B cell (primary cell): ENCODE measurements at regions not wholly inside any gene's neighbourhood (a gene's known extent, or its start where the extent isn't known, plus 50 kb on each side); places are given as distances from the start of the nearest gene placed in this dataset.

Source experiments
- ATAC-seq: fragments of 200-7000 bp; cut with Tn5 transposase; one replicate; pipeline ENCODE4 v1.10.0; 2021; ENCODE audit warnings: low read depth, mild to moderate bottlenecking, moderate number of reproducible peaks, moderate library complexity
- CTCF ChIA-PET: fragments of 350-600 bp; sonication (Branson Sonifier 250); formaldehyde crosslinking; loops from one replicate; lab custom pipeline; 2021; ENCODE audit warnings: antibody characterized with exemption, inconsistent platforms; lab: Charles Lee
- POLR2A ChIA-PET: fragments of 350-600 bp; sonication (Branson Sonifier 250); formaldehyde crosslinking; loops from one replicate; lab custom pipeline; 2021; ENCODE audit warnings: antibody characterized with exemption; lab: Charles Lee
- DNase-seq: peaks from one replicate; pipeline ENCODE4 v3.0.0; 2013
- H2AFZ ChIP-seq: 2 replicates; pipeline ENCODE4 v1.6.1; 2012; ENCODE audit warnings: mild to moderate bottlenecking, low read depth, low read length; ENCODE audit not compliant: insufficient read depth, poor library complexity, severe bottlenecking
- H3K27ac ChIP-seq, 2 donors: 1 replicate in 1 of 2; 2 replicates in 1 of 2; pipeline ENCODE4 v1.5.1; 2012 to 2013; ENCODE audit warnings: low read length in 2 of 2, mild to moderate bottlenecking in 2 of 2, moderate library complexity in 1 of 2
- H3K27me3 ChIP-seq, 4 experiments: fragments of 200-600 bp in 1 of 4; sonication (generic) in 1 of 4; replicated peaks in 1 of 4; 1 replicate in 2 of 4; 2 replicates in 2 of 4; pipeline versions ENCODE4 v1.6.1 to v1.7.0; 2013 to 2016; ENCODE audit warnings: low read length in 3 of 4, mild to moderate bottlenecking in 2 of 4, mixed read lengths in 1 of 4, moderate library complexity in 1 of 4; ENCODE audit not compliant: insufficient read depth in 4 of 4, control insufficient read depth in 3 of 4; ENCODE audit errors: control extremely low read depth in 1 of 4
- H3K36me3 ChIP-seq, 2 experiments: replicated peaks in 1 of 2; 1 replicate in 1 of 2; 2 replicates in 1 of 2; pipeline versions ENCODE4 v1.6.1 to v1.7.1; 2013; ENCODE audit warnings: low read length in 1 of 2; ENCODE audit not compliant: insufficient read depth in 2 of 2, control insufficient read depth in 1 of 2; ENCODE audit errors: control extremely low read depth in 1 of 2, extremely low read depth in 1 of 2
- H3K4me1 ChIP-seq, 2 donors: fragments of 200-600 bp in 1 of 2; sonication (generic) in 1 of 2; 1 replicate in 1 of 2; 2 replicates in 1 of 2; pipeline versions ENCODE4 v1.5.1 to v1.6.1; 2013 to 2017; ENCODE audit warnings: low read length in 2 of 2; ENCODE audit not compliant: control insufficient read depth in 2 of 2, insufficient read depth in 2 of 2
- H3K4me2 ChIP-seq: replicated peaks from 2 replicates; pipeline ENCODE3; 2012; ENCODE audit warnings: mild to moderate bottlenecking, low read depth, low read length; ENCODE audit not compliant: poor library complexity, severe bottlenecking
- H3K4me3 ChIP-seq, 5 experiments: fragments of 200-600 bp in 1 of 5; sonication (generic) in 1 of 5; 1 replicate in 3 of 5; 2 replicates in 2 of 5; pipeline versions ENCODE4 v1.5.1 to v1.7.0; 2011 to 2016; ENCODE audit warnings: low read length in 4 of 5, mild to moderate bottlenecking in 4 of 5, low read depth in 2 of 5, control low read depth in 1 of 5, moderate library complexity in 1 of 5; ENCODE audit not compliant: insufficient read depth in 1 of 5; ENCODE audit errors: control extremely low read depth in 1 of 5, extremely low read depth in 1 of 5
- H3K79me2 ChIP-seq: fragments of 200-600 bp; sonication (generic); one replicate; pipeline ENCODE4 v1.6.0; 2016; ENCODE audit warnings: low read length; ENCODE audit not compliant: control insufficient read depth, insufficient read depth
- H3K9ac ChIP-seq: fragments of 200-600 bp; sonication (generic); 2 replicates; pipeline ENCODE4 v1.6.1; 2017; ENCODE audit warnings: mild to moderate bottlenecking, low read length, moderate library complexity
- H3K9me3 ChIP-seq, 3 donors: one replicate each; pipeline versions ENCODE4 v1.6.1 to v1.7.1; 2013; ENCODE audit warnings: low read length in 2 of 3; ENCODE audit not compliant: control insufficient read depth in 2 of 3, insufficient read depth in 1 of 3; ENCODE audit errors: control extremely low read depth in 1 of 3
- H4K20me1 ChIP-seq: 2 replicates; pipeline ENCODE4 v1.6.0; 2012; ENCODE audit warnings: mild to moderate bottlenecking, low read length; ENCODE audit not compliant: insufficient read depth, control insufficient read depth, poor library complexity, severe bottlenecking
- H3K27ac Mint-ChIP-seq: one replicate; pipeline ENCODE4 v1.8.0; 2021; ENCODE audit warnings: mixed read lengths
- H3K27me3 Mint-ChIP-seq: one replicate; pipeline ENCODE4 v1.8.0; 2021; ENCODE audit warnings: mixed read lengths
- H3K4me1 Mint-ChIP-seq: one replicate; pipeline ENCODE4 v1.8.0; 2021; ENCODE audit warnings: mixed read lengths
- H3K4me3 Mint-ChIP-seq: one replicate; pipeline ENCODE4 v1.8.0; 2021; ENCODE audit warnings: mixed read lengths
- H3K9me3 Mint-ChIP-seq: one replicate; pipeline ENCODE4 v1.8.0; 2022; ENCODE audit warnings: mixed read lengths; ENCODE audit not compliant: insufficient read depth
- EZH2 ChIP-seq: IDR thresholded peaks from 2 replicates; pipeline ENCODE4 v1.6.1; 2012; ENCODE audit warnings: borderline replicate concordance, low read depth, mild to moderate bottlenecking, moderate library complexity, low read length; ENCODE audit not compliant: insufficient read depth, poor library complexity, severe bottlenecking
- WGBS: methylation state at CpG from one replicate; pipeline ENCODE4 v1.1.5; 2013; ENCODE audit warnings: missing lambda C conversion rate; ENCODE audit not compliant: insufficient coverage; 5-methylcytosine and 5-hydroxymethylcytosine counted together
- intact Hi-C: fragments of 100-400 bp; cut with micrococcal nuclease; formaldehyde crosslinking; loops from one replicate; pipeline ENCODE4 v1.10.0; 2022
- TF ChIP-seq, protein P1 (sequence below): fragments of 200-600 bp; IDR thresholded peaks from one replicate; pipeline ENCODE4 v1.8.0; 2022; ENCODE audit warnings: antibody characterized with exemption, mild to moderate bottlenecking

DNA sequence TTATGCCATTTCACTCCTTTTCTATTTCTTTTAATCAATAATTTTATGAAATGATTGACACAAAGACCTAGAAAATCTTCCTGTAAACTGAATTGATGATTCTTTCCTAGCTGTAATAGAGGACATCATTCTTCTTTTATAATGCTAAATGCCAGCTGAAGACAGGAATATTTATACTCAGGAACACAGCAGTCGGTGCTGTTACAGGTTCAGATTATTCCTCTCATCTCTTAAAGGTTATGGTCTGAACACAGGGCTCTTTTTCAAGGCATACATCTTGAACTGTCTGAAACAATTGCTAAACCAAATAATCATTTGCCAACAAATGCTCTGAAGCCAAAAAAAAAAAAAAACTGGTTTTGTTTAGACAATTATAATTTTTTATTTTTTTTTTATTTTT, 305.0 kb upstream of the MMADHC start:
- WGBS: no CpG with 5 or more reads among the region's 1 CpG
- no peak overlapping the region for H3K27ac ChIP-seq
- H3K27me3 ChIP-seq: no peaks in the 10 kb centered on the region
- ChIA-PET POLR2A (no interaction called here), CTCF (no interaction called here)
- Mint-ChIP-seq H3K27ac (no peak overlapping the region), H3K27me3 (no peaks in the 10 kb centered on the region), H3K9me3 (peaks cover 2% of the 10 kb centered on the region), H3K4me3 (no peak overlapping the region), H3K4me1 (no peaks in the 10 kb centered on the region)
- H3K79me2 ChIP-seq: no peaks in the 10 kb centered on the region
- no peaks in the 10 kb centered on the region for H3K36me3 ChIP-seq
- H3K9ac ChIP-seq: no peak overlapping the region
- no peak overlapping the region for H2AFZ ChIP-seq
- intact Hi-C loops: no loop called here
- no peaks in the 10 kb centered on the region for H3K4me1 ChIP-seq
- H3K9me3 ChIP-seq: peaks cover 0 to 3% (median 0%) of the 10 kb centered on the region in 3 donors
- no peak for TF ChIP-seq EZH2
- TF ChIP-seq, protein P1, sequence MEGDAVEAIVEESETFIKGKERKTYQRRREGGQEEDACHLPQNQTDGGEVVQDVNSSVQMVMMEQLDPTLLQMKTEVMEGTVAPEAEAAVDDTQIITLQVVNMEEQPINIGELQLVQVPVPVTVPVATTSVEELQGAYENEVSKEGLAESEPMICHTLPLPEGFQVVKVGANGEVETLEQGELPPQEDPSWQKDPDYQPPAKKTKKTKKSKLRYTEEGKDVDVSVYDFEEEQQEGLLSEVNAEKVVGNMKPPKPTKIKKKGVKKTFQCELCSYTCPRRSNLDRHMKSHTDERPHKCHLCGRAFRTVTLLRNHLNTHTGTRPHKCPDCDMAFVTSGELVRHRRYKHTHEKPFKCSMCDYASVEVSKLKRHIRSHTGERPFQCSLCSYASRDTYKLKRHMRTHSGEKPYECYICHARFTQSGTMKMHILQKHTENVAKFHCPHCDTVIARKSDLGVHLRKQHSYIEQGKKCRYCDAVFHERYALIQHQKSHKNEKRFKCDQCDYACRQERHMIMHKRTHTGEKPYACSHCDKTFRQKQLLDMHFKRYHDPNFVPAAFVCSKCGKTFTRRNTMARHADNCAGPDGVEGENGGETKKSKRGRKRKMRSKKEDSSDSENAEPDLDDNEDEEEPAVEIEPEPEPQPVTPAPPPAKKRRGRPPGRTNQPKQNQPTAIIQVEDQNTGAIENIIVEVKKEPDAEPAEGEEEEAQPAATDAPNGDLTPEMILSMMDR: no peak
- ATAC-seq (no peak), DNase-seq (no peak)
- H3K4me2 ChIP-seq: no peak overlapping the region
- H4K20me1 ChIP-seq: no peaks in the 10 kb centered on the region
- no peak overlapping the region for H3K4me3 ChIP-seq

DNA sequence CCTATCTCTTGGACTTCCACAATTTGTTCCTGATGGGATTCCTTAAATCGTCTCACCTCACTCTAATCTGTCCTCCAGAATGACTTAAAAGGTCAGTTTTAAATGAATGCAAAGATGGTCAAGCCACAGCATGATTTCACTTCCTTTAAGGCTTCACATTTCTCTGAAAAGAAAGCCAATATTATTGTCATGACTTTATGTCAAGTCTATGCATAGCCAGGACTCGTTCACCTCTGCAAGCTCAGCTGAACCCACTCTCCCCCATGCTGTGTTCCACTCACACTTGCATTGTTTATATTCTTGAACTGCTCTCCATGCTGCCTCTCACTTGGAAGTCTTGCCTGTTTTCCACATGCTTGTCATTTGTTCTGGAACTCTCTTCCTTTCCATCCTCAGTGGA, 298.4 kb upstream of the MMADHC start:
- H3K9me3 ChIP-seq: no peaks in the 10 kb centered on the region
- Mint-ChIP-seq H3K4me1 (no peaks in the 10 kb centered on the region), H3K9me3 (no peaks in the 10 kb centered on the region), H3K27me3 (no peaks in the 10 kb centered on the region), H3K27ac (no peak overlapping the region), H3K4me3 (no peak overlapping the region)
- POLR2A ChIA-PET: no interaction called here
- intact Hi-C loops: no loop called here
- H3K27ac ChIP-seq: no peak overlapping the region
- no peak overlapping the region for H3K4me3 ChIP-seq
- no peak overlapping the region for H3K9ac ChIP-seq
- no peak for ATAC-seq
- H3K4me2 ChIP-seq: no peak overlapping the region
- no peaks in the 10 kb centered on the region for H3K79me2 ChIP-seq
- no peaks in the 10 kb centered on the region for H3K27me3 ChIP-seq
- WGBS: 58% methylated on average over 1 of the region's 2 CpGs
- TF ChIP-seq, protein P1: no peak
- no peak for TF ChIP-seq EZH2
- H2AFZ ChIP-seq: no peak overlapping the region
- H3K4me1 ChIP-seq: no peaks in the 10 kb centered on the region
- H3K36me3 ChIP-seq: no peaks in the 10 kb centered on the region
- no peak for DNase-seq
- CTCF ChIA-PET: no interaction called here
- no peaks in the 10 kb centered on the region for H4K20me1 ChIP-seq
